Trophoblast cell (in vitro differentiated cells and primary cell): ENCODE measurements at regions not wholly inside any gene's neighbourhood (a gene's known extent, or its start where the extent isn't known, plus 50 kb on each side); places are given as distances from the start of the nearest gene placed in this dataset.

ENCODE experiments used
- DNase-seq, 2 donors: peaks; one replicate each; pipeline ENCODE4 v3.0.0-alpha.2; 2016
- H2AFZ ChIP-seq: 2 replicates; pipeline ENCODE4 v1.6.1; 2013; ENCODE audit warnings: low read length, moderate library complexity, mild to moderate bottlenecking; ENCODE audit not compliant: insufficient read depth, poor library complexity
- H2AK5ac ChIP-seq: 2 replicates; pipeline ENCODE4 v1.6.1; 2013; ENCODE audit warnings: mild to moderate bottlenecking, low read length
- H2BK120ac ChIP-seq: 2 replicates; pipeline ENCODE4 v1.6.1; 2013; ENCODE audit warnings: low read length, mild to moderate bottlenecking, moderate library complexity; ENCODE audit not compliant: insufficient read depth, poor library complexity
- H2BK12ac ChIP-seq: 2 replicates; pipeline ENCODE4 v1.6.1; 2013; ENCODE audit warnings: mild to moderate bottlenecking, low read length, moderate library complexity
- H2BK5ac ChIP-seq: 2 replicates; pipeline ENCODE4 v1.6.1; 2013; ENCODE audit warnings: low read length, low read depth, moderate library complexity, mild to moderate bottlenecking; ENCODE audit not compliant: poor library complexity
- H3K14ac ChIP-seq: 2 replicates; pipeline ENCODE4 v1.6.1; 2013; ENCODE audit warnings: mild to moderate bottlenecking, low read length
- H3K18ac ChIP-seq: 2 replicates; pipeline ENCODE4 v1.6.1; 2013; ENCODE audit warnings: mild to moderate bottlenecking, low read length
- H3K23ac ChIP-seq: 2 replicates; pipeline ENCODE4 v1.6.1; 2013; ENCODE audit warnings: low read length
- H3K27ac ChIP-seq: 2 replicates; pipeline ENCODE4 v1.5.1; 2013; ENCODE audit warnings: low read depth, mild to moderate bottlenecking, inconsistent platforms, low read length, moderate library complexity
- H3K27me3 ChIP-seq: 2 replicates; pipeline ENCODE4 v1.6.1; 2013; ENCODE audit warnings: inconsistent platforms, mild to moderate bottlenecking, low read length, moderate library complexity; ENCODE audit not compliant: insufficient read depth
- H3K36me3 ChIP-seq, 2 experiments: 1 replicate in 1 of 2; 2 replicates in 1 of 2; pipeline ENCODE4 v1.6.1; 2013; ENCODE audit warnings: low read length in 2 of 2, mild to moderate bottlenecking in 2 of 2, moderate library complexity in 1 of 2; ENCODE audit not compliant: insufficient read depth in 2 of 2, control insufficient read depth in 1 of 2
- H3K4ac ChIP-seq: 2 replicates; pipeline ENCODE4 v1.6.1; 2013; ENCODE audit warnings: low read depth, mild to moderate bottlenecking, low read length, moderate library complexity
- H3K4me1 ChIP-seq, 2 experiments: 1 replicate in 1 of 2; 2 replicates in 1 of 2; pipeline ENCODE4 v1.6.1; 2013; ENCODE audit warnings: low read length in 2 of 2, mild to moderate bottlenecking in 2 of 2, moderate library complexity in 1 of 2; ENCODE audit not compliant: insufficient read depth in 2 of 2, control insufficient read depth in 1 of 2
- H3K4me2 ChIP-seq: 2 replicates; pipeline ENCODE4 v1.6.1; 2013; ENCODE audit warnings: inconsistent platforms, mild to moderate bottlenecking, low read length, moderate library complexity
- H3K4me3 ChIP-seq: 2 replicates; pipeline ENCODE4 v1.5.1; 2013; ENCODE audit warnings: mild to moderate bottlenecking, low read depth, low read length, inconsistent platforms
- H3K79me1 ChIP-seq: one replicate; pipeline ENCODE4 v1.6.1; 2013; ENCODE audit warnings: low read length
- H3K79me2 ChIP-seq: 2 replicates; pipeline ENCODE4 v1.6.1; 2013; ENCODE audit warnings: low read length, mild to moderate bottlenecking; ENCODE audit not compliant: control insufficient read depth, insufficient read depth, poor library complexity
- H3K9ac ChIP-seq: 2 replicates; pipeline ENCODE4 v1.6.1; 2013; ENCODE audit warnings: mild to moderate bottlenecking, low read length
- H3K9me3 ChIP-seq: 2 replicates; pipeline ENCODE4 v1.6.1; 2013; ENCODE audit warnings: low read depth, mild to moderate bottlenecking, control low read depth, inconsistent platforms, low read length; ENCODE audit not compliant: insufficient read depth
- H4K12ac ChIP-seq: 2 replicates; pipeline ENCODE4 v1.6.1; 2013; ENCODE audit warnings: low read depth, mild to moderate bottlenecking, low read length, moderate library complexity
- H4K8ac ChIP-seq: 2 replicates; pipeline ENCODE4 v1.6.1; 2013; ENCODE audit warnings: low read depth, mild to moderate bottlenecking, low read length, moderate library complexity
- H4K91ac ChIP-seq: one replicate; pipeline ENCODE4 v1.6.1; 2013; ENCODE audit warnings: low read depth, mild to moderate bottlenecking, low read length, moderate library complexity
- WGBS: extraction: QIAGEN DNeasy Blood & Tissue Kit; methylation state at CpG from one replicate; pipeline ENCODE4 v1.1.7; 2013; ENCODE audit warnings: missing lambda C conversion rate; ENCODE audit not compliant: insufficient read length, insufficient coverage; ENCODE audit errors: extremely low coverage; 5-methylcytosine and 5-hydroxymethylcytosine counted together

DNA sequence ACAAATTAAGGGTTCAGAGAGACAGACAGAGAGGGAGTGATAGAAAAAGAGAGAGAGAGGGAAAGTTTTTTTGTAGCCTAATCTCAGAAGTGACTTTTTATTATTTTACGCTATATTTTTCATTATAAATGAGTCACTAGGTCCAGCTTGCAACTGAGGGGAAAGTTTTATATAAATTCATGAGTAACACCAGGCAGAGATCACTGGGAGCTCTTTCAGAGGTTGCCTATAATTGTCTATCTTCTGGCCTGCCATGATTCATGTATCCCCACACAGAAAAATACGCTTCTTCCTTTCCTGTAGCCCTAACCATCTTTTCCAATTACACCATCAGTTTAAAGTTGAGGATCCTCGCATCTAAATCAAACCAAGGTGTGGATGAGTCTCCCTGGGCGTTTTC, 467.9 kb downstream of the SLITRK1 start:
- no peak overlapping the region for H4K12ac ChIP-seq
- H3K9ac ChIP-seq = no peak overlapping the region
- no peak overlapping the region for H3K4ac ChIP-seq
- no peak overlapping the region for H2BK5ac ChIP-seq
- DNase-seq = no peak
- no peaks in the 10 kb centered on the region for H3K9me3 ChIP-seq
- no peak overlapping the region for H3K4me3 ChIP-seq
- no peak overlapping the region for H4K91ac ChIP-seq
- H3K23ac ChIP-seq = no peak overlapping the region
- H3K18ac ChIP-seq = no peak overlapping the region
- no peaks in the 10 kb centered on the region for H3K4me1 ChIP-seq
- WGBS = no CpG with 5 or more reads among the region's 4 CpGs
- H3K4me2 ChIP-seq = no peak overlapping the region
- H3K79me1 ChIP-seq = no peaks in the 10 kb centered on the region
- no peaks in the 10 kb centered on the region for H3K36me3 ChIP-seq
- no peak overlapping the region for H3K14ac ChIP-seq
- H2AFZ ChIP-seq = no peak overlapping the region
- no peak overlapping the region for H2BK12ac ChIP-seq
- no peaks in the 10 kb centered on the region for H3K79me2 ChIP-seq
- H3K27me3 ChIP-seq = no peaks in the 10 kb centered on the region
- no peak overlapping the region for H2BK120ac ChIP-seq
- H3K27ac ChIP-seq = no peak overlapping the region
- no peak overlapping the region for H2AK5ac ChIP-seq
- no peak overlapping the region for H4K8ac ChIP-seq

DNA sequence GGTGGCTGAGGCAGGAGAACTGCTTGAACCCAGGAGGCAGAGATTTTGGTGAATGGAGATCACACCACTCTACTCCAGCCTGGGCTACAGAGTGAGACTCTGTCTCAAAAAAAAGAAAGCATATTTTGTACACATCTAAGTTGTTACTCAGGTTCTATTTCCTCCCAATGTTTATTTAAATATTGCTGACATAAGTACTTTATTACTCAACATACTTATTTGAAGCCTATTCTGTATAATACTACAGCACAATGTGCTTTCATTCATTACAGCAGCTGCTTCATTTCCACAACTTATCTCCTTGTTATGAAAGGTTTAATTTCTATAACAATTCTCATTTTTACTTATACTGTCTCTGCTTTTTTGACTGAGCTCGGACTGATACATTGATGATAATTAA, 495.7 kb downstream of the SLITRK1 start:
- no peak overlapping the region for H2AK5ac ChIP-seq
- no peak overlapping the region for H3K4me3 ChIP-seq
- H3K23ac ChIP-seq = no peak overlapping the region
- H3K18ac ChIP-seq = no peak overlapping the region
- no peak overlapping the region for H2BK120ac ChIP-seq
- DNase-seq = no peak
- H3K4me1 ChIP-seq = no peaks in the 10 kb centered on the region
- no peaks in the 10 kb centered on the region for H3K9me3 ChIP-seq
- no peak overlapping the region for H2BK12ac ChIP-seq
- H3K14ac ChIP-seq = no peak overlapping the region
- no peaks in the 10 kb centered on the region for H3K79me2 ChIP-seq
- no peaks in the 10 kb centered on the region for H3K27me3 ChIP-seq
- H3K9ac ChIP-seq = no peak overlapping the region
- H4K91ac ChIP-seq = no peak overlapping the region
- H3K36me3 ChIP-seq = no peaks in the 10 kb centered on the region
- no peak overlapping the region for H3K4me2 ChIP-seq
- H4K12ac ChIP-seq = no peak overlapping the region
- no CpG with 5 or more reads among the region's 1 CpG for WGBS
- H3K79me1 ChIP-seq = no peaks in the 10 kb centered on the region
- H2AFZ ChIP-seq = no peak overlapping the region
- no peak overlapping the region for H3K27ac ChIP-seq
- H4K8ac ChIP-seq = no peak overlapping the region
- no peak overlapping the region for H3K4ac ChIP-seq
- H2BK5ac ChIP-seq = no peak overlapping the region

DNA sequence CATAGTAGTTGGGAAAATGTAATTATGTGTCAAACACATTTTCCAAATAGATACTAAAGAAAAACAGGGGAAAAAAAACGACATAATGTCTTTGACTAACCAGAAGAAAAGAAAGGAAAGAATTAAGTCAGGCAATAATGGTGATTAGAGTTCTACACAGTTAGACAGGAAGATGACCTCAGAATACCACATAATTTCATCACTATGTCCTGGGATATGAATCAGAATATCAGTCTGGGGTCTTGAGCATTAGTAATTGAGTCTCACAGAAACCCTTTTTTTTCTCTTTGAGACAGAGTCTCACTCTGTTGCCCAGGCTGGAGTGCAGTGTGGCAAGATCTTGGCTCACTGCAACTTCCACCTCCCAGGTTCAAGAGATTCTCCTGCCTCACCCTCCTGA, 503.4 kb downstream of the SLITRK1 start:
- no peak overlapping the region for H4K8ac ChIP-seq
- no peak overlapping the region for H3K4me2 ChIP-seq
- peaks cover 2% of the 10 kb centered on the region for H3K9me3 ChIP-seq
- no peak overlapping the region for H4K91ac ChIP-seq
- no peaks in the 10 kb centered on the region for H3K27me3 ChIP-seq
- H3K36me3 ChIP-seq = no peaks in the 10 kb centered on the region
- H2BK120ac ChIP-seq = no peak overlapping the region
- no peaks in the 10 kb centered on the region for H3K79me2 ChIP-seq
- no peak overlapping the region for H3K4me3 ChIP-seq
- H3K23ac ChIP-seq = no peak overlapping the region
- no CpG with 5 or more reads among the region's 1 CpG for WGBS
- H2AFZ ChIP-seq = no peak overlapping the region
- no peak for DNase-seq
- H3K4ac ChIP-seq = no peak overlapping the region
- no peak overlapping the region for H3K18ac ChIP-seq
- no peak overlapping the region for H2BK5ac ChIP-seq
- no peaks in the 10 kb centered on the region for H3K79me1 ChIP-seq
- H2BK12ac ChIP-seq = no peak overlapping the region
- H3K4me1 ChIP-seq = no peaks in the 10 kb centered on the region
- H4K12ac ChIP-seq = no peak overlapping the region
- no peak overlapping the region for H2AK5ac ChIP-seq
- H3K14ac ChIP-seq = no peak overlapping the region
- no peak overlapping the region for H3K9ac ChIP-seq
- H3K27ac ChIP-seq = no peak overlapping the region

DNA sequence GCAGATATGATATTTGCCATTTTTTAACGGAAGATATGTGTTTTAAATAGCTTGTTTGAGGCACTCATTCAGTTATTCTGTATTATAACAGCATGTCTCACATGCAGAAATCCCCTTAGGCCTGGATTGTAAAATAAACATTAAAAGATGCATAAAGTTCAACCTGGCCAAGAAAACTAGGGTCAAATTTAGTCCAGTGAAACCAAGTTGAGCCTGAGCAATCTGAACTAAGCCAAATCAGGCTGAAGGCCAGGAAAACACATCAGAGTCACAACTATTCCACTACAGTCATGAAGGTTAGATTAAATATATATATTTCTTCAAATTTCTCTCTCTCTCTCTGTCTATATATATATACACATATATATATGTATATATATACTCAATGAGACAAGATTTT, 504.8 kb downstream of the SLITRK1 start:
- H3K27ac ChIP-seq = no peak overlapping the region

More for the DNA sequence above, 504.8 kb downstream of the SLITRK1 start:
- Histone ChIP-seq H2AK5ac (no peak overlapping the region), H3K4me3 (no peak overlapping the region), H4K8ac (no peak overlapping the region), H2BK5ac (no peak overlapping the region), H3K9me3 (peaks cover 2% of the 10 kb centered on the region), H3K27me3 (no peaks in the 10 kb centered on the region), H3K4me2 (no peak overlapping the region), H3K9ac (no peak overlapping the region), H3K79me1 (no peaks in the 10 kb centered on the region), H3K18ac (no peak overlapping the region), H4K12ac (no peak overlapping the region), H2AFZ (no peak overlapping the region), H4K91ac (no peak overlapping the region), H3K4ac (no peak overlapping the region), H2BK12ac (no peak overlapping the region), H3K36me3 (no peaks in the 10 kb centered on the region), H3K4me1 (no peaks in the 10 kb centered on the region), H3K23ac (no peak overlapping the region), H3K79me2 (no peaks in the 10 kb centered on the region), H3K14ac (no peak overlapping the region), H2BK120ac (no peak overlapping the region)
- no CpG with 5 or more reads among the region's 1 CpG for WGBS
- DNase-seq = no peak
